Heart right ventricle (tissue), 16 donors: ENCODE measurements at regions not wholly inside any gene's neighbourhood (a gene's known extent, or its start where the extent isn't known, plus 50 kb on each side); places are given as distances from the start of the nearest gene placed in this dataset.

Source experiments
- ATAC-seq, 8 donors: fragments of 200-7000 bp; cut with Tn5 transposase; one replicate each; pipeline ENCODE4 v1.9.1; 2020; ENCODE audit warnings: mild to moderate bottlenecking in 8 of 8, moderate library complexity in 8 of 8, moderate number of reproducible peaks in 1 of 8
- DNase-seq, 2 donors: peaks; one replicate each; pipeline ENCODE4 v3.0.0-alpha.2; 2020
- H3K27ac ChIP-seq, 10 donors: fragments of 200-600 bp; sonication (generic) in 2 of 10; one replicate each; pipeline versions ENCODE4 v1.5.0 to v1.8.0; 2020 to 2022; ENCODE audit warnings: mild to moderate bottlenecking in 3 of 10
- H3K27me3 ChIP-seq, 7 donors: fragments of 200-600 bp; one replicate each; pipeline ENCODE4 v1.8.0; 2021 to 2022; ENCODE audit warnings: mild to moderate bottlenecking in 2 of 7
- H3K36me3 ChIP-seq, 9 donors: fragments of 200-600 bp; sonication (generic) in 1 of 9; one replicate each; pipeline versions ENCODE4 v1.5.0 to v1.8.0; 2020 to 2022; ENCODE audit warnings: mild to moderate bottlenecking in 2 of 9
- H3K4me1 ChIP-seq, 9 donors: fragments of 200-600 bp; sonication (generic) in 1 of 9; one replicate each; pipeline versions ENCODE4 v1.5.0 to v1.8.0; 2020 to 2022; ENCODE audit warnings: mild to moderate bottlenecking in 4 of 9
- H3K4me3 ChIP-seq, 10 donors: fragments of 200-600 bp; sonication (generic) in 2 of 10; one replicate each; pipeline versions ENCODE4 v1.5.0 to v1.8.0; 2020 to 2022; ENCODE audit warnings: mild to moderate bottlenecking in 7 of 10, moderate library complexity in 2 of 10
- H3K9me3 ChIP-seq, 11 donors: fragments of 200-600 bp in 10 of 11; sonication (generic) in 2 of 11; one replicate each; pipeline versions ENCODE4 v1.5.0 to v1.8.0; 2013 to 2022; ENCODE audit warnings: mild to moderate bottlenecking in 2 of 11, control low read depth in 1 of 11, moderate library complexity in 1 of 11
- CTCF ChIP-seq, 9 donors: fragments of 200-600 bp; sonication (generic) in 2 of 9; IDR thresholded peaks; one replicate each; pipeline versions ENCODE4 v1.5.0 to v1.8.0; 2021 to 2022; ENCODE audit warnings: antibody characterized with exemption in 9 of 9, mild to moderate bottlenecking in 5 of 9, moderate library complexity in 1 of 9
- WGBS, 2 donors: extraction: QIAGEN DNeasy Blood & Tissue Kit; methylation state at CpG; one replicate each; pipeline ENCODE4 v1.1.7; 2013; ENCODE audit warnings: inconsistent platforms in 1 of 2; 5-methylcytosine and 5-hydroxymethylcytosine counted together
- intact Hi-C, 10 donors: fragments of 100-400 bp; cut with DNase I; formaldehyde crosslinking; loops; one replicate each; pipeline versions ENCODE4 v1.11.1 to v1.14.2; 2022
- donor health status: Arrhythmogenic right ventricular cardiomyopathy.
- donor health status: ischemic (EF 13 %, LVEDD 7.1; RV severe dilation, severe dysfunction).
- donor health status: healthy with polysubstance abuse.
- donor health status: DM: no; HTN: yes; CAD: no.
- donor health status: DM: no; HTN: no; CAD: no.
- donor health status: ischemic (EF 25% LVEDD 6.9; RV normal size, moderate dysfunction).
- donor health status: ischemic (EF 25% LVEDD 5.7; RV mildly dilated, moderate dysfunction).
- donor health status: healthy.
- donor health status: DM: yes; HTN: yes; CAD: no.
- donor health status: Ischemic cardiomyopathy.
- donor health status: ischemic (EF 35%, LVEDD 5.7; RV mildly dilated, moderate dysfunction).
- donor health status: nonischemic (EF 11% LVEDD 7.7; RV severe dilation, severe dysfunction).
- donor health status: DM: yes; HTN: yes; CAD: no.
- donor health status: PGD.
- donor health status: ischemic (EF 29% LVEDD 5.4; RV normal size, mild dysfunction).
- donor health status: nonischemic (EF 23%, LVEDD 6.1; RV moderate dilation, normal function).

- Histone ChIP-seq H3K9me3 (peaks cover 0 to 4% (median 0%) of the 10 kb centered on the region in 11 donors), H3K36me3 (no peaks in the 10 kb centered on the region), H3K27ac (no peak overlapping the region), H3K4me3 (no peak overlapping the region), H3K27me3 (peaks cover 0 to 23% (median 4%) of the 10 kb centered on the region in 7 donors), H3K4me1 (no peaks in the 10 kb centered on the region)
- DNase-seq, result no peak
- no peak for ATAC-seq
- intact Hi-C loops, result no loop called here
- TF ChIP-seq CTCF (IDR thresholded peaks at IDR 0.05), result no peak
Measured at GRCh38 chr6:40054602-40055001, 120.3 kb upstream of the MOCS1 start.

GRCh38 chr6:40054186-40054585, 119.9 kb upstream of the MOCS1 start:
- WGBS, 2 donors, result 69 to 72% methylated on average over 2 of the region's 2 CpGs
- no peaks in the 10 kb centered on the region for H3K9me3 ChIP-seq
- intact Hi-C loops, result no loop called here
- no peaks in the 10 kb centered on the region for H3K4me1 ChIP-seq
- peaks cover 0 to 27% (median 4%) of the 10 kb centered on the region in 7 donors for H3K27me3 ChIP-seq
- TF ChIP-seq CTCF (IDR thresholded peaks at IDR 0.05), result no peak
- ATAC-seq (no peak), DNase-seq (no peak)
- H3K4me3 ChIP-seq, result no peak overlapping the region
- no peaks in the 10 kb centered on the region for H3K36me3 ChIP-seq
- H3K27ac ChIP-seq, result no peak overlapping the region

GRCh38 chr6:40049128-40049527, 114.9 kb upstream of the MOCS1 start:
- Histone ChIP-seq H3K27me3 (peaks cover 0 to 19% (median 4%) of the 10 kb centered on the region in 7 donors), H3K4me3 (no peak overlapping the region), H3K9me3 (no peaks in the 10 kb centered on the region), H3K27ac (no peak overlapping the region), H3K36me3 (no peaks in the 10 kb centered on the region), H3K4me1 (no peaks in the 10 kb centered on the region)
- intact Hi-C loops, result no loop called here
- TF ChIP-seq CTCF (IDR thresholded peaks at IDR 0.05), result no peak
- 78 to 80% methylated on average over 4 of the region's 4 CpGs for WGBS, 2 donors
- ATAC-seq, result no peak
- DNase-seq, result no peak

- intact Hi-C loops, result no loop called here
Measured at GRCh38 chr6:40044196-40044595, 109.9 kb upstream of the MOCS1 start.

More at GRCh38 chr6:40044196-40044595, 109.9 kb upstream of the MOCS1 start:
- no peak for TF ChIP-seq CTCF (IDR thresholded peaks at IDR 0.05)
- Histone ChIP-seq H3K36me3 (no peaks in the 10 kb centered on the region), H3K4me1 (no peaks in the 10 kb centered on the region), H3K4me3 (no peak overlapping the region), H3K9me3 (peaks cover 0 to 11% (median 0%) of the 10 kb centered on the region in 11 donors), H3K27ac (no peak overlapping the region), H3K27me3 (peaks cover 0 to 13% (median under 1%) of the 10 kb centered on the region in 7 donors)
- 81 to 83% methylated on average over 1 of the region's 1 CpG for WGBS, 2 donors
- DNase-seq (no peak), ATAC-seq (no peak)
